ENCODE measurements at regions not wholly inside any gene's neighbourhood (a gene's known extent, or its start where the extent isn't known, plus 50 kb on each side); places are given as distances from the start of the nearest gene placed in this dataset.

- Mint-ChIP-seq H3K27me3 (ENCODE audit: unreplicated experiment) (no peaks in the 10 kb centered on the region), H3K9me3 (ENCODE audit: unreplicated experiment) (no peaks in the 10 kb centered on the region), H3K36me3 (ENCODE audit: low read depth, unreplicated experiment) (no peaks in the 10 kb centered on the region), H3K4me1 (ENCODE audit: unreplicated experiment) (peaks cover 67% of the 10 kb centered on the region), H3K4me3 (ENCODE audit: unreplicated experiment) (no peak overlapping the region), H3K27ac (ENCODE audit: unreplicated experiment) (no peak overlapping the region)
- TF ChIP-seq, protein P1, sequence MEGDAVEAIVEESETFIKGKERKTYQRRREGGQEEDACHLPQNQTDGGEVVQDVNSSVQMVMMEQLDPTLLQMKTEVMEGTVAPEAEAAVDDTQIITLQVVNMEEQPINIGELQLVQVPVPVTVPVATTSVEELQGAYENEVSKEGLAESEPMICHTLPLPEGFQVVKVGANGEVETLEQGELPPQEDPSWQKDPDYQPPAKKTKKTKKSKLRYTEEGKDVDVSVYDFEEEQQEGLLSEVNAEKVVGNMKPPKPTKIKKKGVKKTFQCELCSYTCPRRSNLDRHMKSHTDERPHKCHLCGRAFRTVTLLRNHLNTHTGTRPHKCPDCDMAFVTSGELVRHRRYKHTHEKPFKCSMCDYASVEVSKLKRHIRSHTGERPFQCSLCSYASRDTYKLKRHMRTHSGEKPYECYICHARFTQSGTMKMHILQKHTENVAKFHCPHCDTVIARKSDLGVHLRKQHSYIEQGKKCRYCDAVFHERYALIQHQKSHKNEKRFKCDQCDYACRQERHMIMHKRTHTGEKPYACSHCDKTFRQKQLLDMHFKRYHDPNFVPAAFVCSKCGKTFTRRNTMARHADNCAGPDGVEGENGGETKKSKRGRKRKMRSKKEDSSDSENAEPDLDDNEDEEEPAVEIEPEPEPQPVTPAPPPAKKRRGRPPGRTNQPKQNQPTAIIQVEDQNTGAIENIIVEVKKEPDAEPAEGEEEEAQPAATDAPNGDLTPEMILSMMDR (IDR thresholded peaks at IDR 0.05; ENCODE audit: unreplicated experiment): no peak
- no peak for DNase-seq (ENCODE audit: low spot score)
Measured at GRCh38 chr2:64258566-64258965, 114.3 kb upstream of the PELI1 start.

DNA sequence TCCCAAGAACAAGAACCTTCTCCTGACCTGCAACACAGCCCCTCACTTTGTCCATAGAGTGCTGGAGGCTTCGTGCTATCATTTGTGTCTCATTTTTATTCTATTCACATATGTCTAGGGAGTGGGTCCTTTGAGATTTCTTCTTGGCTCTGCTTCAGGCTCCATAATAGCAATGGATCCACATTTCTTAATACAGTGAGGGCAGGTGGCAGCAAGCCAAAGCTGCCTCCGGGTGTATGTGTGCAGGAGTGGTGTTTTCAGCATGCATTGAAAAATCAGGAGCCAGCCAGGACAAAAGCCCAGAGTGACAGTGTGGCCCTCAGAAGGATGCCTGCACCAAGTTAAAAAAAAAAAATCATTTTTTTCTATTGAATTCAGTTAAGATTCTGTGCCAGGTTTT is 115.1 kb upstream of the PELI1 start:
- no peak overlapping the region for H3K4me3 Mint-ChIP-seq (ENCODE audit: unreplicated experiment)
- no peaks in the 10 kb centered on the region for H3K9me3 Mint-ChIP-seq (ENCODE audit: unreplicated experiment)
- TF ChIP-seq, protein P1 (IDR thresholded peaks at IDR 0.05; ENCODE audit: unreplicated experiment): no peak
- DNase-seq (ENCODE audit: low spot score): no peak
- peaks cover 68% of the 10 kb centered on the region for H3K4me1 Mint-ChIP-seq (ENCODE audit: unreplicated experiment)
- no peaks in the 10 kb centered on the region for H3K36me3 Mint-ChIP-seq (ENCODE audit: low read depth, unreplicated experiment)
- peaks cover 1% of the 10 kb centered on the region for H3K27me3 Mint-ChIP-seq (ENCODE audit: unreplicated experiment)
- H3K27ac Mint-ChIP-seq (ENCODE audit: unreplicated experiment): peak overlapping the region; percentile 77

GRCh38 chr2:64260093-64260803 is 116.0 kb upstream of the PELI1 start:
- Mint-ChIP-seq H3K4me3 (ENCODE audit: unreplicated experiment) (no peak overlapping the region), H3K9me3 (ENCODE audit: unreplicated experiment) (no peaks in the 10 kb centered on the region), H3K27me3 (ENCODE audit: unreplicated experiment) (peaks cover 5% of the 10 kb centered on the region), H3K36me3 (ENCODE audit: low read depth, unreplicated experiment) (no peaks in the 10 kb centered on the region), H3K4me1 (ENCODE audit: unreplicated experiment) (peaks cover 73% of the 10 kb centered on the region), H3K27ac (ENCODE audit: unreplicated experiment) (peak overlapping the region; percentile 95)
- TF ChIP-seq, protein P1 (IDR thresholded peaks at IDR 0.05; ENCODE audit: unreplicated experiment): no peak
- DNase-seq (ENCODE audit: low spot score): no peak

DNA sequence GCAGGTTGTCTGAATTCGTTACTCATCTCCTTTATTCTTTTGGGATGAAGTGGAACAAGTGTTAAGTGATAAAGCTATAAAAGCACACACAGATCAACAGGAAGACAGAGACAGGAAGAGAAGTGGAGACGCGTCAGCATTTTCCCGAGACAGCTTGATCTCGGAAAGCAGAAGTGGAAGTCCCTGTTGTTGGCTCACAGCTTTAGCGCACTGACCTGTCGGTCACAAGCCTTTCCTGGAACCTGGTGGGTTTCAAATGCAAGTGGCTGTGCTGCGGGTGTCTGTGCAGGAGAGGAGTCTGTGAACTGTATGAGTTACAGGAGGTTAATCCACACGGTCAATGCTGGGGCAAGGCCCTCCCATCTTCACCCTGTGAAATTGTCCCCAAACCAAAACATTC is 116.6 kb upstream of the PELI1 start:
- Mint-ChIP-seq H3K27ac (ENCODE audit: unreplicated experiment) (peak overlapping the region; percentile 95), H3K4me1 (ENCODE audit: unreplicated experiment) (peaks cover 73% of the 10 kb centered on the region), H3K36me3 (ENCODE audit: low read depth, unreplicated experiment) (peaks cover 3% of the 10 kb centered on the region), H3K4me3 (ENCODE audit: unreplicated experiment) (no peak overlapping the region), H3K9me3 (ENCODE audit: unreplicated experiment) (no peaks in the 10 kb centered on the region), H3K27me3 (ENCODE audit: unreplicated experiment) (peaks cover 5% of the 10 kb centered on the region)
- DNase-seq (ENCODE audit: low spot score): peak; percentile 50
- TF ChIP-seq, protein P1 (IDR thresholded peaks at IDR 0.05; ENCODE audit: unreplicated experiment): no peak

DNA sequence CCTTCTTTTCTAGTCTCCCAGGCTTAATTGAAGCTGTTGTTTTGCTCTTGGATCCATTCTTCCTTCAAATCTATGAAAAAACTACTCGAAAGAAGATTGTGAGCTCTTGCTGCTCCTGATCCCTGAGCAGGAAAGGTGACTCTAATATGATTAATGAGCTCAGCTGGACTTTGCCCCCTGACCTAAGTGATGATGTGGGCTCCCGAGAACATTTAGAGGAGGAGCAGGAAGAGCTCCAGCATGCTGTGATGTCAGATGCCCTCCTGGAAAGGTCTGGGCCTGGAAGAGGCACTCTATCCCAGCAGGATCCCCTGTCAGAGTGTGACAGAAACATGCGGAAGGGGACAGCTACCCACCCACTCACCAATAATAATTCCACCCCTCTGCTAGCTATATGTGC is 117.9 kb upstream of the PELI1 start:
- DNase-seq (ENCODE audit: low spot score): no peak
- TF ChIP-seq, protein P1 (IDR thresholded peaks at IDR 0.05; ENCODE audit: unreplicated experiment): no peak
- Mint-ChIP-seq H3K27ac (ENCODE audit: unreplicated experiment) (peak overlapping the region; percentile 71), H3K9me3 (ENCODE audit: unreplicated experiment) (no peaks in the 10 kb centered on the region), H3K4me3 (ENCODE audit: unreplicated experiment) (no peak overlapping the region), H3K36me3 (ENCODE audit: low read depth, unreplicated experiment) (peaks cover 3% of the 10 kb centered on the region), H3K27me3 (ENCODE audit: unreplicated experiment) (peaks cover 5% of the 10 kb centered on the region), H3K4me1 (ENCODE audit: unreplicated experiment) (peaks cover 69% of the 10 kb centered on the region)

Measured in endothelial cell (in vitro differentiated cells).